H1 (cell line): ENCODE measurements at regions not wholly inside any gene's neighbourhood (a gene's known extent, or its start where the extent isn't known, plus 50 kb on each side); places are given as distances from the start of the nearest gene placed in this dataset.

Experiments
- CTBP2 ChIP-seq: IDR thresholded peaks from 2 replicates; pipeline ENCODE4 v1.7.0; 2011; ENCODE audit warnings: borderline replicate concordance, mild to moderate bottlenecking, moderate library complexity, mixed read lengths, low read length; ENCODE audit not compliant: insufficient read depth, insufficient read length
- GABPA ChIP-seq: IDR thresholded peaks from 2 replicates; pipeline ENCODE4 v1.6.1; 2011; ENCODE audit warnings: mild to moderate bottlenecking, low read length, moderate library complexity, borderline replicate concordance; ENCODE audit not compliant: insufficient read depth

- TF ChIP-seq CTBP2 (no peak), GABPA (no peak)
Observed at GRCh38 chr11:106520920-106521319, 443.5 kb downstream of the AASDHPPT start (continued).
